ENCODE measurements at regions not wholly inside any gene's neighbourhood (a gene's known extent, or its start where the extent isn't known, plus 50 kb on each side); places are given as distances from the start of the nearest gene placed in this dataset.

DNA sequence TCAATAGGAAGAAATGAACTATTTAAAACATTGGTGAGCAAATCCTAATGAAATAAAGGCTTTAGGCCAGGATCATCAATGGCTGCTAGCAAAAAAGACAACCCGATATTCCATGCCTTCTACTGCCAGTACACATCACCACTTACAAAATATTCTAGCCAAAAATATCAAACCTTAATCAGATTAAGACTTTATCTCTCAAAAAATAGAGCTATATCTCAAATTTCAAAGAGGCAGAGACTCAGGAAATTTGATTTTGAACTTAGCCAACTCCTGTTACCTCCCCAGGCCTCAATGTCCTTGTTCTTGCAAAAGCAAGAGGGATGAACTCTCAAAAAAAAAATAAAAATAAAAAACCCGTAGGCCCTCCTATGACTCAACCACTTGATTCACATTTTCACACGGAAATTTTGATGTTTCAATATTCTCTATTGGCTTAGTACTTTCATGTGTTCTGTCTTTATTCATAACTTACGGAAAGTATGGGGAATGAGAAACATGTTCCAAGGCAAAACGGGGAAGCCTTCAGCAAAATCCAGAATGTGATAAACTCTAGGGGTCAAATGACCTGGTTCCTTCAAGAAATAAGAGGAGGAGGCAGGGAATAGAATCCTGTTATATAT, 273.3 kb upstream of the ZPLD1 start:
- DNase-seq, result no peak

- DNase-seq, result no peak
Observed at GRCh38 chr3:102162251-102162650, 272.6 kb upstream of the ZPLD1 start.

DNA sequence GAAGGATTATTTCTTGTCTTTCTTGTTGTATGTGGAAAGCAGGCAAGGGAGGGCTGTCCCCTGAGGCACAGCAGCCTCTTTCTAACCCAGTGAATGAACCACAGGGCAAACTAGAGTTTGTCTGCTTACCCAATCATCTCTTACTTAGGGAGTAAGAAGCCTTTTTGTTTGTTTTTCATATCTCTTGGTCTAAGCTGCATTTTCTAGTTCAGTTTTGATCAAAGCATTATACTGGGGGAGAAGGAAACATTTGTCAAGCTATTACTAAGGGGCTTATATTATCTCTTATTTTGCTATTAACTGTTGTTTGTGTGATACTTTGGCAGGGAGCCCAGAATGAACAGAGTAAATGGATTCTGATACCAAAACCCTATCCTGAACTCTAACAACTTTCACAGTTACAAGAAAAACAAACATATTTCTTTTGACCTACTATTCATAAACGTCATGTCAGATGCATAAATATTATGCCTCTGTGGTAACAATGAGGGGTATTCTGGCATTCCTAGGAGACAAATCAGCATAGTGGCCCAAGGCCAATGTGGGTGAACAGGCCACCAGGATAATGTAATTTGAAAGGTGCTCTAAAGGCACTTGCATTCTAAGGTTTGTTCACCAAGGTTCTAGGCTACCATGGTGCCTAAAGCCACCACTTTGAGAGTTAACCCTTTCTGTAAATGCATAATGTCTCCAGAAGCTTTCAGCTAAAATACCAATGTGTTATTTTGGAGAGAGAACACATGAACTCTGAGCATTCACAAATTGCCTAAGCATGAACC, 271.6 kb upstream of the ZPLD1 start:
- DNase-seq, result no peak

DNA sequence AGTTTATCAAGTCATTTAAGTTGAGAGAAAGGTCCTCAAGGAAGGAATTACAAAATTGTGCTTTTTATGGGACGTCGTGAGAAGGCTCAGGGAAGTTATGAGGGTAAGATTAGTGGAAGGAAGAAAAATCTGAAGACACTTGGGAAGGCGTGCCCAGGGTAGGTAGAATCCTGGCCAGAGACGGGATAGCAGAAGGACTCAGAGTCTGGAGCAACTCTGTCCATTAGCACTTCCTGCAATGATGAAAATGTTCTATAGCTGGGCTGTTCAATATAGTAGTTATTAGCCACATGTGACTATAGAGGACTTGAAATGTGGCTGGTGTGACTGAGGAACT, 271.0 kb upstream of the ZPLD1 start:
- DNase-seq, result no peak

DNA sequence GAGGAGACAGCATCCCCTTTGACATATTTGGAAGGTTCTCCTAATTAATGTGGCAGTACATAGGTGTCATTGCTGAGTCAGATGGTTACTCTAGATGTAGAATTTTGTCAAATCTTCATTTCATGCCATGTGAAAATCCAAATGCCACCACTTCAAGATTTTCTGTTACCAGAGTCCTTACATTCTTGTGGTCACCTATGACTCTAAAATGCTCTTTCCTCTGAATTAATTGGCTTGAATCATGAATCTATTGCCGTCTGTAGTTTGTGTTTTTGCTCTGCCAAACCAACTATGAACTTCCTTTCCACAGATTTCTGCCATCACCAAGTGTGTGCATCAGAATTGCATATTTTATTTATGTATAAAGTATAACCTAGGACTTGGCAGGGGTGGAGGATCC, 269.4 kb upstream of the ZPLD1 start:
- no peak for DNase-seq

DNA sequence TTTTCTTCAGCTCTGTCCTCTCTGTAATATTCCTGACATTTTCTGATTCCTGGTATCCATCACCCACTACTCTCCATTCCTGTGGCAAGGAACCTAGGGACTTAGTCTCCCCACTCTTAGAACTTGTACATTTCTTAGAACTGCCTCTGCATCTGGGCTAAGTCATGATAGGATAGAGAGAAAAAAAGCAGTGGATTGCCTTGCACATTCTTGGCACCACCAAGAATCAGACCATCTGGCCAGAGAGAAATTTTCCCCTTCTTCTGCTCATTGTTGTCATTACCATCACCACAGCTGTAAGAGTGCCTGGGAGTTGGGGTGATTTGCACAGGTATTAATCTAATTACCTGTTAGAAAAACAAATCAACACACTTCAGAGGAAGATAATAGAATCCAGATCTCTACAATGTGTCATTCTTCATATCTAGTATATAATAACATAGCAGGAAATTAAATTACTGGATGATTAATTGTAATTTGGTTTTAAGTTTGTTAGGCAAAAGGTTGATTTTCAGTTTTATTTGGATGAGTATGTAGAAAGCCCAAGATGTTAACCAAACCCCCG, 264.8 kb upstream of the ZPLD1 start:
- DNase-seq, result no peak

DNA sequence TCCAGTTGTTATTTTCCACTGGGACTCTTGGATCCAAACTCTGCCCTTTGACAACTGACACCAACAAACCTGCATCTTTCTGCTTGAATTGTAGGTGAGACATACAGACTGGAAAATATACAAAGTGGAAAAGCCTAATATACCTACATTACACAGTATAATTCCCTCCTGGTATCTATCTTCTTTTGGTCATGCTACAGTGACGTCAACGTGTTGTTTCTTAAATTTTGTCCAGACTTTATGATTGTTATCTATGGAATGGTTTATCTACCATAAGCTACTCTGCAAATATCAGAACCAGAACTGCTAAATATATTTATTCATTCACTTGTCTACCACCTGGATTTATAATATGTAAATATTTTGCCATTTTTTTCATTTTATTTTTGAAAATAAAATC, 264.3 kb upstream of the ZPLD1 start:
- DNase-seq, result no peak

GRCh38 chr3:102174312-102174712, 260.5 kb upstream of the ZPLD1 start:
- DNase-seq, result no peak

DNA sequence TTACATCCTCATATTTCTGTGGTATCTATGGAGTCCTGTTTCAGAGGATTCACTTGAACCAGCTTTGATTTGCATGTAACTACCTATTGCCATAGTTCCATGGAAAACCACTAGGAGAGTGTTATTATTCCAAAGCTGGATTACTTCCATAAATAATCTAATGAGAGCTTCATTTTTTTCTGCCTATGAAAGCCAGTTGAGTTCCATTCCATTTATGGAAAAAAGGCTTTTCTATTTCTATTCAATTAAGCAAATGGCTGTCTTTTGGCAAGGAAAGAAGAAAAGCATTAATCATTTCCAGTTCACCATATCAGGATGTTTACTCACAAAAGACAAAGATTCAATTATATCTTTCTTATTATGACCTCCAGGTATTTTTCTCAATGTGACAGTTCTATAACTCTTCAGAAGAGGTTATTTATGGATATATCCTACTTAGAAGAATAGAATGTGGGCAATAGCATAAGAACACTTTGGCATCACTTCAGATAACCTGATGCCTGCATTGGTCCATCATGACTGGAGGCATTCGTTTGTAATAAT, 259.9 kb upstream of the ZPLD1 start:
- DNase-seq, result no peak

DNA sequence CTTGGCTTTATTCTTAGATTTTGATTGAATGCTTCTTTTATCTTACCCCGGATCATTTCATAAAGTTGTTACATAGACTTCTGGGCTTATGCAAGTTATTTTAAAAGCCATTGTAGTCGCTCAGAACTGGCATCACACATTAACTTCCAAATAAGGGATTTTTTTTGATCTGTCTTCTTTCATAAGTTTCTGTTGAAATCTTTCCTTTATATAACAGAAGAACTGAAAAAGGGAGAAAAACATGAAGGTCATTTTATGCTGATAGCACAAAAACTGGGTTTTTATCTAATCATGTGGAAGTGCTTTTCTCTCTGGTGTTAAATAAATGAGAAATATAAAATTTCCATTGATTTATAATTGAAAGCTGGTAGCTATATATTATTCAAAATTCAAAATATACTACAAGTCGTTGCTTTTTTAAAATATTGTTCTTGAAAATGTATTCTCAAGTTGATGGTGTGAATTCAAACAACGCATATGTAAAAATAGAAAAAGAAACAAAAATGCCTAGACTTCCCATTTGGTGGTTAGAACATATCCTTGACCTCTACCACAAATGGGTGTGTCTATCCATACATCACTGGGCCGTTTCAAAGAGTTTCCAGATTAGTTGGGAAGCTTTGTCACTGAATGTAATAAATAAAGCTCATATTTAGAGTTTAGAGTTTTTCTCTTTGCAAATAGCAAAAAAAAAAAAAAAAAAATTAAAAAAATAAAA, 258.3 kb upstream of the ZPLD1 start:
- DNase-seq, result no peak

DNA sequence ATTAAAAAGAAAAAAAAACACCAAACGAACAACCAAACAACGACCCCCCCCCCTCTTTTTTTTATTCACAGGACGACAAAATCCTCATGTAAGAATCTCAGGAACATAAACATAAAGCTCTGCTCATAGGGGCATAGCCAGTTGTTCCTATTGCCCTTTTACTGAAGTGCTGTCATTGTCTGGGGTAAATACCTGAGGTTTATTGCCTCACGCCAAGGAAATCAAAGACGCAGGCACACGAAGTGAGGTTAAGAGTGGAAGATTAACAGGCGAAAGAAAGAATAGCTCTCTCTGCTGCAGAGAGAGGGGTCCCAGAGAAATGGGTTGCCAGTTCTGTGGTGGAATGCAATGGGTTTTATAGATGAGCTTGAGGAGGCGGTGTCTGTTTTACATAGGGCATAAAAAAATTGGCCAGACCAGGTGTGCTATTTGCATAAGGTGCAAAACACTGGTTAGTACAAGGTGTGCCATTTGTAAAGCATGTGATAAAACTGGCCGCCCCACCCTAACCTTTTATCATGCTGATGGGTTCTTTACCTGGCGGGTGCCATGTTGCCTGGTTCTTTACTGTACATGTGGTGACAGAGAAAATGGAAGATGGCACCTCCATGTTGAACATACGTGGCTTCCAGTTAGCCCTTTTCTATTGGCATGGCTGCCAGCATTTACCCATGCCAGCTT, 257.6 kb upstream of the ZPLD1 start:
- no peak for DNase-seq

DNA sequence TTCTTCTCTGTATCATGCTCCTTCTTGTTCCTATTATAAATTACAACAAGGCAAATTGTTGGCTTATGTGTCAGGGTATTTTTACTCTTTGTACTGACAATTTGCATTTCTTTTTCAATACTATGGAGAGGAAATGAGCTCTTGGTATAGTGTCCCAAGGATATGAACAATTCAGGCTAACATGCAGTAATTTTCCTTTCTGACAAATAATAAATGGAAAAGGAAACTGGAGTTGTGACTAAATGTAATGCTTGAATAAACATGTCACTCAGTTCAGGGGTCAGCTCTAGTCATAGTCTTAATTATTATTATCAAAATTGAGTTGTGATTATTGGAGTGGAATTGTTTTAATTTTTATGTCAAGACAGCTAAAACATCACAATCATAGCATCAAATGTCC, 256.0 kb upstream of the ZPLD1 start:
- DNase-seq, result no peak

DNA sequence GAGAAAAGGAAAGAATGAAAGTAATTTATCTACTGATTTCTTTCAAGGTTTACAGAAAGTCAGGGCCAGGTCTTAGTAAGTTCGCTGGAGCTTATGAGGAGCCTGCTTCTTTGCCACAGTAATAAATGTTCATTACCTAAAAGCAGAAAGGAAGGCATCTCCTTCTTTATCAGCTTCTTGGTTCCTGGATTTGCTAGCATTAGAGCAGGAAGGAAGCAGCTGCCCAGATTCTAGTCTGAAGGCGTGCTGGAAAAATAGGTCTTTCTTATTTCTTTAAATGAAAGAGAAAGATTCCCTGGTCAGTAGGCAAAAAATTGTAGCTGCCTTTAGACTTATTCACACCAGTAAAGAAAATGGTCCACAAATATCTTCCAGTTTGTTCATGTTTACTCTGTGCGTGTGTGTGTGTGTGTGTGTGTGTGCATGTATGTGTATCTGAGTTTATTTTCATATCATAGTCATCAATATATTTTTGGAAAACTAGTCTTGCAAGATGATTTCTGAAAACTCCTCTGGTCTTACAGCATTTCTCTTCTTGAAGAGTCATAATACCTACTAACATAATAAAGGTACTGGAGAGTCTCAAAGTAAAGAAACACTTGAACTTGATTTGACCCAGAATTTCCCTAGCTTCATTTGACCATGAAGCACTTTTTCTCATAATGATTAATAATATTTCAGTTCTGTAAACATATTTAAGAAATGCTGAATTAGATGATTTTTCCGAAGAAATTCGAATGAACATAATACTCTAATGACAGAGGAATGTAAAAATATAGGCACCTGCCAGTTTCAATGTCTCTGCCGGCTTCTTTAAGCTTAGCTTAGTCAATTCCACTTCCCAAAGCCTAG, 255.3 kb upstream of the ZPLD1 start:
- DNase-seq, result no peak

DNA sequence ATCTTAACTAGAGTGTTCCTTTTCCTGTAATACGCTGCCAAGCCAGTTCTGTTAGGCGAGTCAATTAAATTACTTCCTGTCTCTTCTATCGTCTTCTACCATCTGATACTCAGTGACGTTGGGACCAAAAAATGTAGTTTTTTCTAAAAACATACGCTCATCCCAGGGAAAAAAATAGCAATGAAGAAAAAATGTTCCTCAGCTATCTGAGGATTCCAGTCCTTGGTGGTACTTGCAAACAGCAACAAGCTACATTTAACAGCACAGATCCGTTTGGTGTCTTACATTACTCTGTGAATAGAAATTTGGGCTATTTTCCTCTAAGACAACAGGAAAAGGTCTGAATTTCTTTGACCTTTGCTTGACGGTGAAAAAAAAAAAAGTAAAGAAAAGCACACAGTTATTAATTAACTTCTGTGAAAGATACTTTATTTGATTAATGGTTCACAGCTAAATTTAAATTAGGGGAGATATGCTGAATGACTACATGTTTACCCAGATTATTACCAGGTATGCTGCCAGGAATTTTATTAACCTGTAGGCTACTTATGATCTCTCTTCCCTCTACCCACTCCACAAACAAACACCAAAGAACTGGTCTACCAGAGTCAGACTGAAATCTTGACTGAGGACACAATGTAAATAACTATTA, 254.4 kb upstream of the ZPLD1 start:
- no peak for DNase-seq

DNA sequence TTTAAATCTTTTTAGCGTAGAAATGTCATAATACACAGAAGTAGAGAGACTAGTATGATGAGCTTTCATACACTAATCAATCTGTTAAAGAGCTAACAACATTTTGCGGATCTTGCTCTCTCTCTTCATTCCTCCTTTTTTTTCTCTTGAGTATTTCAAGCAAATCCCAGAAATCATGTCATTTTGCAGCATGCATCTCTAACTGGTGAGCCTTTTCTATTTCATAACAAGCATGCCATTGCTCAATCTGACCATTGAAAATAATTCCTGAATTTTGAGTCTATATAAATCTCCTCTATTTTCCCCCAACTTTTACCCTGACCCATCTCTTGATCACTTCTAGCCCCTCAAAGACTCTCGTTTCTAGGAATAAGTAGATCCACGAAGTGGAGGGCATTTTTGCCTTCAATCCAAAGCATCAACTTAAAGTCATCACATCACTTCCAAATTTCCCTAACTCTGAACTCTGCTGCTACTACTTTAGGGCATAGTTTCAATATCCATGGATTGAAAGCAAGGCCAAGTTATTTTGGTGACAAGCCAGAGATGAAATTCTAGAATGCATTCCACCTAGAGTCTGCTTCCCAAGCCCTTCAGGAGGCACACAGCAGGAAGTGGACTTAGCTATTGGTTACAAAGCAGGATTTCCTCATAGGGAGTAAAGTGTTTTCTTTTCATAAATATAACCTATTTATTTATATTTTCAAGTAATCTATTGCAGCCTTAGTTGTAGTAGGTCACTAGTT, 253.5 kb upstream of the ZPLD1 start:
- no peak for DNase-seq

DNA sequence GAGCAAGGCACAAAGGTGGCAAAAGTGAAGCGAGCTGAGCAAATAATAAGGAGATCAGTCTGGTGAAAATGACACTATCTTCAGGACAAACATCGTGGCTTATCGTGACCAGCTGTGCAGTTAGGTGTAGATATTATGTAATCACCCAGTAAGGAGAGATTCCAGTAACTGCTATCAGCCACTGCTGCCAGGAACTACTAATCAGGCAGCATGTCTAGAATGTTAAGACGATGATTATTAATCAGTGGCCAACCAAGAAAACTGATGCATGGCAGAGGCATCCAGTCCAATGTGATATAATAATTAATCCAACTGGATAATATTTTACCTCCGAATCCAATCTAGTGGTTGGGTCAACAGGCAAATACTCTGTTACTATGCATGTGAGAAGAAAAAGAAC, 252.7 kb upstream of the ZPLD1 start:
- no peak for DNase-seq

DNA sequence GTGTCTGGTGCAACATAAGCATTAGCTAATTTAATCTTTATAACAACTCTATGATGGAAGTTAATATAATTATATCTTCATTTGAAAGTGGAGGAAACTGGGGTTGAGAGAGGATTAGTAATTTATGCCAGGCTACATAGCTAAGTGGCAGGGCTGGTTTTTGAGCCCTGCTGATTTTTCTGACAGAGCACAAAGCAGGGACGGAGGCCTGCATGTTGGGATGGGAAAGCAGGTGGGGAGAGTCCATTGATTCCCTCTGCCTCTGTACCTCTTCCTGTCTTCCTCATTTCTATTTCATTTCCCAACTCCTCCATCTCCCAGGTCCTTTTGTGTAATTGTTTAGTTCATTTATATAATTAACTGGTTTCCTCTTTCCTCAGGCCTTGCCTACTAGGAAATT, 251.6 kb upstream of the ZPLD1 start:
- DNase-seq, result no peak

GRCh38 chr3:102183623-102184022, 251.2 kb upstream of the ZPLD1 start:
- DNase-seq, result no peak

- DNase-seq, result no peak
Observed at GRCh38 chr3:102189541-102189940, 245.3 kb upstream of the ZPLD1 start.

DNA sequence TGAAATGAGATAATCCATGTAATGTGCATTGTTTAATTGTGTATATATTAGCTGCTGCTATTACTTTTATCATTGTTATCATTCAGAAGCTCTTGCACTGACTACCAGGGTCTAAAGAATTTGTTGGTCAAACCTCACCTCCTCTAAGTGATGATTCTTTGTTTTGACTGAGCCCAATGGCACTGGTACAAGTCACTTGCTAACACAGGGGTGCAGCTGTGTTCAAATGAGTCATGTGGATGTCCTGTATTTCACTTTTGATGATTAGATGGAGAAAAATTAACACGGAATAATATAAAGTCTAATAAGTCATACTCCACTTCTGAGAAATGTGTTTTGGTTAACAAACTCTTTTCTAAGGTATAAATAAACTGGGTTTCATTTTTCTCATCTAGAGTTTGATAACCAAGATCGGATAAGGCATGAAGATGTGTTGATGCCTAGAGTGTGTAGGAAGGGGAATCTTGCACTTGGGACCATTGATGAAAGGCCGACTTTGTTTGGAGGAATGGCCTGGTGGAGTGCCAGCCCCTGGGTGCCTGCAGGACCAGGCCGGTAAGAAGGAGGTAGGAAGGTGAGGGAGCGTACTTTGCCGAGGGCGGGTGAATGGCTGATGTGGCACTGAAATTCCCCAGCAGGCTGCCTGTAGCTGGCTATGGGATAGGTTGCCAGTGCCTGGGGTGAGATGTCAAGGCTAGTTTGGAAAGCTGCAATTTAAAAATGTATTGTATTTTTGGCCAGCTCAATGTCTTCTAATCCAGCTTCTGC, 244.7 kb upstream of the ZPLD1 start:
- DNase-seq, result no peak
